IMR-90 (cell line): ENCODE measurements at regions not wholly inside any gene's neighbourhood (a gene's known extent, or its start where the extent isn't known, plus 50 kb on each side); places are given as distances from the start of the nearest gene placed in this dataset.

ENCODE experiments used
- ATAC-seq: fragments of 200-7000 bp; cut with Tn5 transposase; 2 replicates; pipeline ENCODE4 v1.9.1; 2020; ENCODE audit warnings: low read depth, mild to moderate bottlenecking, moderate library complexity
- BruUV-seq: library from RNA; stranded (reverse); fragments of 400-500 nt; replicated peaks from 2 replicates; lab custom pipeline; 2021; lab: Mats Ljungman, UMichigan
- CTCF ChIA-PET: fragments of 300-600 bp; formaldehyde crosslinking; extraction: SDS; loops from one replicate; lab custom pipeline; 2021; ENCODE audit warnings: antibody characterized with exemption; lab: Yijun Ruan, JAX
- POLR2A ChIA-PET: fragments of 300-600 bp; sonication (Branson Sonifier 250); formaldehyde crosslinking; loops from one replicate; lab custom pipeline; 2022; ENCODE audit warnings: antibody characterized with exemption; ENCODE audit not compliant: unreplicated experiment; lab: Charles Lee
- DNase-seq: peaks from one replicate; pipeline ENCODE4 v3.0.0; 2013
- H2AFZ ChIP-seq: replicated peaks from 2 replicates; pipeline ENCODE3; 2013; ENCODE audit warnings: low read length, mild to moderate bottlenecking; ENCODE audit not compliant: poor library complexity
- H2AK5ac ChIP-seq: 2 replicates; pipeline ENCODE4 v1.6.1; 2013; ENCODE audit warnings: low read depth, low read length, inconsistent platforms
- H2AK9ac ChIP-seq: replicated peaks from 2 replicates; pipeline ENCODE3; 2013; ENCODE audit warnings: mild to moderate bottlenecking, low read depth, low read length, moderate library complexity; ENCODE audit not compliant: poor library complexity
- H2BK120ac ChIP-seq: 2 replicates; pipeline ENCODE4 v1.6.1; 2013; ENCODE audit warnings: low read depth, low read length, inconsistent platforms
- H2BK15ac ChIP-seq: 3 replicates; pipeline ENCODE4 v1.6.1; 2013; ENCODE audit warnings: low read depth, low read length, inconsistent platforms
- H2BK20ac ChIP-seq: 2 replicates; pipeline ENCODE4 v1.6.1; 2013; ENCODE audit warnings: low read depth, mild to moderate bottlenecking, inconsistent platforms, low read length, moderate library complexity
- H2BK5ac ChIP-seq: 2 replicates; pipeline ENCODE4 v1.6.1; 2013; ENCODE audit warnings: mild to moderate bottlenecking, low read depth, low read length, inconsistent platforms; ENCODE audit not compliant: poor library complexity, severe bottlenecking
- H3K14ac ChIP-seq: replicated peaks from 2 replicates; pipeline ENCODE4 v1.6.1; 2013; ENCODE audit warnings: low read depth, low read length, inconsistent platforms
- H3K18ac ChIP-seq: 2 replicates; pipeline ENCODE4 v1.6.1; 2013; ENCODE audit warnings: low read depth, low read length, control low read depth
- H3K23ac ChIP-seq: 2 replicates; pipeline ENCODE4 v1.6.1; 2013; ENCODE audit warnings: low read depth, low read length, inconsistent platforms
- H3K27ac ChIP-seq: 2 replicates; pipeline ENCODE4 v1.5.1; 2013; ENCODE audit warnings: mild to moderate bottlenecking, control low read depth, low read length; ENCODE audit not compliant: insufficient read depth
- H3K27me3 ChIP-seq: 2 replicates; pipeline ENCODE4 v1.6.1; 2013; ENCODE audit warnings: low read length; ENCODE audit not compliant: control insufficient read depth, insufficient read depth
- H3K36me3 ChIP-seq: 2 replicates; pipeline ENCODE4 v1.6.1; 2013; ENCODE audit warnings: low read length, mixed read lengths; ENCODE audit not compliant: control insufficient read depth, insufficient read depth
- H3K4ac ChIP-seq: 2 replicates; pipeline ENCODE4 v1.6.1; 2013; ENCODE audit warnings: low read depth, low read length, inconsistent platforms
- H3K4me1 ChIP-seq: 2 replicates; pipeline ENCODE4 v1.6.1; 2013; ENCODE audit warnings: low read length, mixed read lengths; ENCODE audit not compliant: control insufficient read depth, insufficient read depth
- H3K4me2 ChIP-seq: 2 replicates; pipeline ENCODE4 v1.6.1; 2013; ENCODE audit warnings: low read depth, mild to moderate bottlenecking, control low read depth, low read length, moderate library complexity
- H3K4me3 ChIP-seq: 2 replicates; pipeline ENCODE4 v1.5.1; 2013; ENCODE audit warnings: low read depth, mild to moderate bottlenecking, control low read depth, low read length, moderate library complexity; ENCODE audit not compliant: insufficient read depth
- H3K56ac ChIP-seq: 2 replicates; pipeline ENCODE4 v1.6.1; 2013; ENCODE audit warnings: low read length, inconsistent platforms; ENCODE audit not compliant: insufficient read depth; ENCODE audit errors: extremely low read depth
- H3K79me1 ChIP-seq, 2 experiments: 2 replicates each; pipeline ENCODE4 v1.6.1; 2013; ENCODE audit warnings: low read length in 2 of 2, inconsistent platforms in 1 of 2, low read depth in 1 of 2
- H3K9ac ChIP-seq: 2 replicates; pipeline ENCODE4 v1.6.1; 2013; ENCODE audit warnings: low read depth, low read length, control low read depth
- H3K9me1 ChIP-seq: 2 replicates; pipeline ENCODE4 v1.6.1; 2013; ENCODE audit warnings: low read length, inconsistent platforms; ENCODE audit not compliant: insufficient read depth
- H3K9me3 ChIP-seq: 2 replicates; pipeline ENCODE4 v1.6.1; 2013; ENCODE audit warnings: low read length; ENCODE audit not compliant: control insufficient read depth, insufficient read depth
- H4K20me1 ChIP-seq: 2 replicates; pipeline ENCODE4 v1.6.1; 2013; ENCODE audit warnings: low read length, inconsistent platforms; ENCODE audit not compliant: insufficient read depth
- H4K5ac ChIP-seq: 2 replicates; pipeline ENCODE4 v1.6.1; 2013; ENCODE audit warnings: mild to moderate bottlenecking, low read depth, low read length, control low read depth
- H4K8ac ChIP-seq, 2 experiments: 2 replicates each; pipeline ENCODE4 v1.6.1; 2013; ENCODE audit warnings: low read depth in 2 of 2, low read length in 2 of 2, control low read depth in 1 of 2, inconsistent platforms in 1 of 2
- H4K91ac ChIP-seq: 2 replicates; pipeline ENCODE4 v1.6.1; 2013; ENCODE audit warnings: low read depth, low read length, inconsistent platforms; ENCODE audit not compliant: insufficient read depth
- BHLHE40 ChIP-seq: fragments of 150-350 bp; IDR thresholded peaks from 2 replicates; pipeline ENCODE4 v1.6.1; 2016; ENCODE audit warnings: mild to moderate bottlenecking, low read depth, low read length
- CEBPB ChIP-seq: IDR thresholded peaks from 2 replicates; pipeline ENCODE4 v1.6.1; 2012; ENCODE audit warnings: low read depth, low read length, improper control_type of control experiment
- CHD1 ChIP-seq: IDR thresholded peaks from 2 replicates; pipeline ENCODE4 v1.6.1; 2012; ENCODE audit warnings: low read depth, low read length, improper control_type of control experiment
- ELK1 ChIP-seq: fragments of 150-350 bp; IDR thresholded peaks from 2 replicates; pipeline ENCODE4 v1.6.1; 2016; ENCODE audit warnings: low read depth, mild to moderate bottlenecking, low read length, moderate library complexity, borderline replicate concordance
- FOS ChIP-seq: fragments of 150-350 bp; IDR thresholded peaks from 2 replicates; pipeline ENCODE4 v1.6.1; 2016; ENCODE audit warnings: low read depth, low read length
- MAFK ChIP-seq: IDR thresholded peaks from 2 replicates; pipeline ENCODE4 v1.6.1; 2012; ENCODE audit warnings: low read depth, low read length, improper control_type of control experiment
- MAZ ChIP-seq: IDR thresholded peaks from 2 replicates; pipeline ENCODE4 v1.6.1; 2012; ENCODE audit warnings: low read depth, mild to moderate bottlenecking, low read length, improper control_type of control experiment, moderate library complexity, borderline replicate concordance
- MXI1 ChIP-seq: IDR thresholded peaks from 2 replicates; pipeline ENCODE4 v1.6.1; 2012; ENCODE audit warnings: low read depth, mild to moderate bottlenecking, low read length, moderate library complexity, borderline replicate concordance
- NFE2L2 ChIP-seq: fragments of 150-350 bp; IDR thresholded peaks from 2 replicates; pipeline ENCODE4 v1.6.1; 2016; ENCODE audit warnings: low read depth, mild to moderate bottlenecking, low read length
- POLR2A ChIP-seq: IDR thresholded peaks from 2 replicates; pipeline ENCODE4 v1.6.1; 2012; ENCODE audit warnings: mild to moderate bottlenecking, low read depth, low read length
- RAD21 ChIP-seq: IDR thresholded peaks from 2 replicates; pipeline ENCODE4 v1.6.1; 2012; ENCODE audit warnings: low read length, improper control_type of control experiment
- RCOR1 ChIP-seq: IDR thresholded peaks from 2 replicates; pipeline ENCODE4 v1.6.1; 2012; ENCODE audit warnings: mild to moderate bottlenecking, low read length, improper control_type of control experiment; ENCODE audit not compliant: insufficient replicate concordance
- RFX5 ChIP-seq: IDR thresholded peaks from 2 replicates; pipeline ENCODE4 v1.8.0; 2012; ENCODE audit warnings: low read depth, mild to moderate bottlenecking, low read length, moderate library complexity
- SMC3 ChIP-seq: fragments of 150-350 bp; IDR thresholded peaks from 2 replicates; pipeline ENCODE4 v1.6.1; 2016; ENCODE audit warnings: low read depth, mild to moderate bottlenecking, antibody characterized with exemption, low read length, moderate library complexity
- USF2 ChIP-seq: fragments of 150-350 bp; IDR thresholded peaks from 2 replicates; pipeline ENCODE4 v1.6.1; 2017; ENCODE audit warnings: mild to moderate bottlenecking, antibody characterized with exemption, low read length, low read depth
- WGBS, 2 experiments: methylation state at CpG; one replicate each; pipeline versions ENCODE4 v1.1.5 to v1.1.7; 2013; ENCODE audit warnings: missing lambda C conversion rate in 2 of 2; ENCODE audit not compliant: insufficient read length in 1 of 2; ENCODE audit errors: extremely low coverage in 2 of 2; 5-methylcytosine and 5-hydroxymethylcytosine counted together
- dilution Hi-C: fragments of 300-500 bp; cut with HindIII; formaldehyde crosslinking; loops from one replicate; pipeline ENCODE4 v1.14.3; 2018; ENCODE audit warnings: low sequenced_read_pairs; ENCODE audit not compliant: unreplicated experiment
- in situ Hi-C: fragments of 300-500 bp; cut with MboI; formaldehyde crosslinking; loops from 3 replicates; pipeline ENCODE4 v1.14.3; 2019; ENCODE audit warnings: low sequenced_read_pairs, inconsistent platforms, mixed read lengths
- intact Hi-C: fragments of 100-400 bp; cut with micrococcal nuclease; formaldehyde crosslinking; loops from 2 replicates; pipeline ENCODE4 v1.10.0; 2022
- TF ChIP-seq, protein P1 (sequence below): conservative IDR thresholded peaks from 2 replicates; pipeline ENCODE4 v1.5.1; 2012; ENCODE audit warnings: mild to moderate bottlenecking, low read depth, low read length, improper control_type of control experiment

DNA sequence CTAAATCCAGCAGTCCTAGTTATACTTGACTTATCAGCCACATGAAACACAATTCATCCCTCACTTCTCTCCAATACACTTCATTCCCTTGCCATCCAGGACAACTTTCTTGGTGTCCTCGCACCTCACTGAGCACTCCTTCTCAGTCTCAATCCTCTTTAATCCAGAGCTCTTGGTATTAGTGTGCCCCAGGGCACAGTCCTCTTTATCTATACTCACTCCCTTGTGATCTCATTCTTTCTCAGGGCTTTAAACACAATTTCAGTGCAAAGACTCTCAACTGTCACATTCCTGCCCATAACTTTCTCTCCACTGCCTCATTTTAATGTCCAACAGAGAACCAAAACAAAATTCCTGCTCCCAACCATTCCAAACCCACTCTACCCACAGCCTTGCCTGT lies 60.8 kb upstream of the SPOPL start:
- Histone ChIP-seq H2BK15ac (no peak overlapping the region), H3K4ac (no peak overlapping the region), H4K20me1 (no peaks in the 10 kb centered on the region), H2AK5ac (no peak overlapping the region), H4K91ac (no peak overlapping the region), H3K4me1 (no peaks in the 10 kb centered on the region), H3K79me1 (no peaks in the 10 kb centered on the region), H3K27ac (no peak overlapping the region), H3K4me3 (no peak overlapping the region), H3K56ac (no peak overlapping the region), H3K36me3 (no peaks in the 10 kb centered on the region), H3K14ac (no peak overlapping the region), H3K9me3 (no peaks in the 10 kb centered on the region), H3K27me3 (no peaks in the 10 kb centered on the region), H4K5ac (no peak overlapping the region), H2AK9ac (no peak overlapping the region), H4K8ac (no peak overlapping the region), H2BK120ac (no peak overlapping the region), H3K18ac (no peak overlapping the region), H3K9me1 (no peaks in the 10 kb centered on the region), H2BK20ac (no peak overlapping the region), H2BK5ac (no peak overlapping the region), H3K4me2 (no peak overlapping the region), H3K23ac (no peak overlapping the region), H3K9ac (no peak overlapping the region), H2AFZ (no peak overlapping the region)
- intact Hi-C loops: no loop called here
- TF ChIP-seq MAZ: no peak
- TF ChIP-seq RFX5: no peak
- TF ChIP-seq SMC3: no peak
- TF ChIP-seq MAFK: no peak
- no peak for TF ChIP-seq ELK1
- no peak for TF ChIP-seq POLR2A
- TF ChIP-seq RCOR1: no peak
- TF ChIP-seq CEBPB: no peak
- no peak for TF ChIP-seq FOS
- no peak for TF ChIP-seq CHD1
- TF ChIP-seq MXI1: no peak
- no peak for TF ChIP-seq USF2
- TF ChIP-seq RAD21: no peak
- TF ChIP-seq, protein P1, sequence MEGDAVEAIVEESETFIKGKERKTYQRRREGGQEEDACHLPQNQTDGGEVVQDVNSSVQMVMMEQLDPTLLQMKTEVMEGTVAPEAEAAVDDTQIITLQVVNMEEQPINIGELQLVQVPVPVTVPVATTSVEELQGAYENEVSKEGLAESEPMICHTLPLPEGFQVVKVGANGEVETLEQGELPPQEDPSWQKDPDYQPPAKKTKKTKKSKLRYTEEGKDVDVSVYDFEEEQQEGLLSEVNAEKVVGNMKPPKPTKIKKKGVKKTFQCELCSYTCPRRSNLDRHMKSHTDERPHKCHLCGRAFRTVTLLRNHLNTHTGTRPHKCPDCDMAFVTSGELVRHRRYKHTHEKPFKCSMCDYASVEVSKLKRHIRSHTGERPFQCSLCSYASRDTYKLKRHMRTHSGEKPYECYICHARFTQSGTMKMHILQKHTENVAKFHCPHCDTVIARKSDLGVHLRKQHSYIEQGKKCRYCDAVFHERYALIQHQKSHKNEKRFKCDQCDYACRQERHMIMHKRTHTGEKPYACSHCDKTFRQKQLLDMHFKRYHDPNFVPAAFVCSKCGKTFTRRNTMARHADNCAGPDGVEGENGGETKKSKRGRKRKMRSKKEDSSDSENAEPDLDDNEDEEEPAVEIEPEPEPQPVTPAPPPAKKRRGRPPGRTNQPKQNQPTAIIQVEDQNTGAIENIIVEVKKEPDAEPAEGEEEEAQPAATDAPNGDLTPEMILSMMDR: no peak
- no peak for TF ChIP-seq NFE2L2
- TF ChIP-seq BHLHE40: no peak
- DNase-seq (no peak), ATAC-seq (no peak)
- POLR2A ChIA-PET: no interaction called here
- 60% methylated on average over 1 of the region's 1 CpG; no CpG with 5 or more reads in 1 of the 2 experiments for WGBS, 2 experiments
- BruUV-seq: no TSS peak
- dilution Hi-C loops: no loop called here
- in situ Hi-C loops: no loop called here
- CTCF ChIA-PET: no interaction called here
